Fibroblast of lung (primary cell): ENCODE measurements at regions not wholly inside any gene's neighbourhood (a gene's known extent, or its start where the extent isn't known, plus 50 kb on each side); places are given as distances from the start of the nearest gene placed in this dataset.

Experiments
- CTCF ChIP-seq, 2 donors: IDR thresholded peaks in 1 of 2; conservative IDR thresholded peaks in 1 of 2; 1 replicate in 1 of 2; 2 replicates in 1 of 2; pipeline ENCODE4 v1.5.1; 2011 to 2012; ENCODE audit warnings: low read length in 2 of 2, control low read depth in 1 of 2, inconsistent platforms in 1 of 2, low read depth in 1 of 2, mild to moderate bottlenecking in 1 of 2
- EZH2 ChIP-seq: IDR thresholded peaks from 2 replicates; pipeline ENCODE4 v1.5.1; 2012; ENCODE audit warnings: low read length, control low read depth, mild to moderate bottlenecking; ENCODE audit errors: missing control alignments

- no peak for TF ChIP-seq CTCF (conservative IDR thresholded peaks at IDR 0.05 in 1 of 2, IDR thresholded peaks at IDR 0.05 in 1 of 2; ENCODE audit: low read depth in 1 of 2, low read length in 2 of 2)
- no peak for TF ChIP-seq EZH2
Measured at GRCh38 chr1:76730027-76730426, 137.3 kb upstream of the ST6GALNAC5 start.
